ENCODE measurements at regions not wholly inside any gene's neighbourhood (a gene's known extent, or its start where the extent isn't known, plus 50 kb on each side); places are given as distances from the start of the nearest gene placed in this dataset.

DNA sequence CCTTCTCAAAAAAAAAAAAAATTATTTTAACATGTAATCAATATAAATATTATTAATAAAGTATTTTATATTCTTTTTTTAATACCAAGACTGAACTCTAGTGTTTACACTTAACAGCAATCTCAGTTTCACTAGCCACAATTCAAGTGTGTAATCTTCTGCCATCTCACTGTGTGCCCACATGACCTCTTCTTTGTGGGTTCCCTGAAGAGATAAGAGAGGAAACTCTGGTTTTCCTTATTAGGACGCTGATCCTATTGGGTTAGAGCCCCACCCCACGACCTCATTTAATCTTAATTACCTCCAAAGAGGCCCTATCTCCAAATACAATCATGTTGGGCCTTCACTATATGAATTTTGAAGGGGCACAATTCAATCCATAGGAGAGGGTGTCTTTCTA lies 177.6 kb downstream of the STK31 start:
- TF ChIP-seq CTCF (IDR thresholded peaks at IDR 0.05) (no peak), POLR2A (IDR thresholded peaks at IDR 0.05) (no peak)
- Histone ChIP-seq H3K27ac (no peak overlapping the region), H3K4me3 (replicated peaks in 1 of 3) (no peak overlapping the region), H3K36me3 (no peaks in the 10 kb centered on the region), H3K27me3 (no peaks in the 10 kb centered on the region), H3K9me3 (no peaks in the 10 kb centered on the region), H3K4me1 (no peaks in the 10 kb centered on the region)
- 44 to 56% methylated on average over 2 of the region's 2 CpGs for WGBS, 2 donors
- no peak for DNase-seq
- intact Hi-C loops (cut with DNase I), result no loop called here

- Histone ChIP-seq H3K4me3 (replicated peaks in 1 of 3) (no peak overlapping the region), H3K27ac (no peak overlapping the region), H3K36me3 (no peaks in the 10 kb centered on the region), H3K4me1 (no peaks in the 10 kb centered on the region), H3K27me3 (no peaks in the 10 kb centered on the region), H3K9me3 (no peaks in the 10 kb centered on the region)
- WGBS, 2 donors, result 73 to 89% methylated on average over 1 of the region's 1 CpG
- no peak for TF ChIP-seq CTCF (IDR thresholded peaks at IDR 0.05)
- no peak for TF ChIP-seq POLR2A (IDR thresholded peaks at IDR 0.05)
- DNase-seq, result no peak
- intact Hi-C loops (cut with DNase I), result no loop called here
Measured at GRCh38 chr7:23888958-23889357, 178.9 kb downstream of the STK31 start.

GRCh38 chr7:23889566-23889965 lies 179.5 kb downstream of the STK31 start:
- H3K27me3 ChIP-seq, result no peaks in the 10 kb centered on the region
- no peaks in the 10 kb centered on the region for H3K9me3 ChIP-seq
- H3K36me3 ChIP-seq, result no peaks in the 10 kb centered on the region
- no peak for DNase-seq
- intact Hi-C loops (cut with DNase I), result no loop called here
- no peaks in the 10 kb centered on the region for H3K4me1 ChIP-seq
- 92 to 97% methylated on average over 1 of the region's 1 CpG for WGBS, 2 donors
- H3K27ac ChIP-seq, result no peak overlapping the region
- no peak overlapping the region for H3K4me3 ChIP-seq (replicated peaks in 1 of 3)
- no peak for TF ChIP-seq CTCF (IDR thresholded peaks at IDR 0.05)
- no peak for TF ChIP-seq POLR2A (IDR thresholded peaks at IDR 0.05)

DNA sequence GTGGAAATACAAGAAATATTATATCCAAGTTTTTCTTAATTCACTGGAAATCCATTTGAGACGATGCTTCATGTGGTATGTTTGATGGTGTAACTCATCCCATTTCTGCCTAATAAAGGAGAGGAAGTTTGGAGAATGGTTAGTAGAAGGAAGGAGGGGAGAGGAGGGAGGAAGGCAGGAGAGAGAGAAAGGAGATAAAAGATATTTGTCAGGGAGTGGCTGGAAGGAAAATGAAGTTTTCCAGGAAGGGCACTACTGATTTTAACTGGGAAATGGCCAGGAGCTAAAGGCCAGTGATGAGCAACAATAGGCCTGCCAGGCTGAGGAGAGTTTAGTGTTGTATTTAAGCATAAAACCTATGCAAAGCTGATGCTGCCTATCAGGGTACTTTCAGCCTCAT lies 182.0 kb downstream of the STK31 start:
- intact Hi-C loops (cut with DNase I), result no loop called here
- no peaks in the 10 kb centered on the region for H3K4me1 ChIP-seq
- no peak overlapping the region for H3K27ac ChIP-seq
- TF ChIP-seq CTCF (IDR thresholded peaks at IDR 0.05) (no peak), POLR2A (IDR thresholded peaks at IDR 0.05) (no peak)
- DNase-seq, result no peak
- no peaks in the 10 kb centered on the region for H3K27me3 ChIP-seq
- no peak overlapping the region for H3K4me3 ChIP-seq (replicated peaks in 1 of 3)
- 80 to 94% methylated on average over 1 of the region's 1 CpG for WGBS, 2 donors
- no peaks in the 10 kb centered on the region for H3K9me3 ChIP-seq
- H3K36me3 ChIP-seq, result no peaks in the 10 kb centered on the region

DNA sequence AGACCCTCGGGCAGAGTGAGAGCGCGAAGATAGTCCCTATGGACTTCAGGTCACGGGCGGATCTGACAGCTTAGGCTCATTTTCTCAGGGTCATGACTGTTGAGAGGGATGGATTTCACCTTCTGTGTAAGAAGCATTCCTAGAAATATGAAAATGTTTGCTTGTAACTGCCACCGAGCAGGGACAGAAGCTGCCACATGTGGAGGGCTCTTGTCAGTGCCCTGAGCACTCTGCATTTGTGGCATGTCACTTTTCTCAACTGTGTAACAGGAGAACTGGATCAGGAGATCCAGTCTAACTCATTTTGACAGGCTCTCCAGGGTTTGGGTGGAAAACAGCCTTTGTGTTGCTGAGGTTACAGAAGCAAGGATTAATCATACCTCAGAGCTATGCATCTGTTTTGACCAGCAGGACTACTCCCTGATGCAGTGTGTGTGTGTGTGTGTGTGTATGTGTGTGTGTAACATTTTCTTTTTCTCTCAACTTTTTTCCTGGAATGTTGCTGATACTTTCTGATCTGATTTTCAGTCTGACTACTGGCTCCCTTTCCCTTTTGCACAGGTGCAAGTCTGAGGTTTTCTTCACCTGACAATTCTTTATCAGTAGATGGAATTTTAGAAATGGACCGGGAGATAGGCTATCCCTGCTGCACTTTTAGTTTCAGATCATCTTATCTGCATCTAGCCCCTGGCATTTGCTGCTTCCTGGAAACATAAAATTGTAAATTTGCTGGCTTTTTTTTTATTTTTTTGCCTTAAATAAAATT lies 183.3 kb downstream of the STK31 start:
- Histone ChIP-seq H3K36me3 (no peaks in the 10 kb centered on the region), H3K27me3 (no peaks in the 10 kb centered on the region), H3K9me3 (no peaks in the 10 kb centered on the region), H3K27ac (no peak overlapping the region), H3K4me1 (no peaks in the 10 kb centered on the region), H3K4me3 (replicated peaks in 1 of 3) (no peak overlapping the region)
- intact Hi-C loops (cut with DNase I), result no loop called here
- 69 to 74% methylated on average over 7 of the region's 7 CpGs for WGBS, 2 donors
- TF ChIP-seq CTCF (IDR thresholded peaks at IDR 0.05) (no peak), POLR2A (IDR thresholded peaks at IDR 0.05) (no peak)
- DNase-seq, result no peak
